GM19035 (cell line): ENCODE measurements at regions not wholly inside any gene's neighbourhood (a gene's known extent, or its start where the extent isn't known, plus 50 kb on each side); places are given as distances from the start of the nearest gene placed in this dataset.
"Not testable (repeated sequence)": the region's sequence is repeated elsewhere in the genome, so short reads cannot be mapped to it uniquely, and the experiment has no call there.

Experiments
- ATAC-seq: cut with Tn5 transposase; IDR thresholded peaks from one replicate; pipeline ENCODE4 v1.9.1; 2021; ENCODE audit not compliant: unreplicated experiment

DNA sequence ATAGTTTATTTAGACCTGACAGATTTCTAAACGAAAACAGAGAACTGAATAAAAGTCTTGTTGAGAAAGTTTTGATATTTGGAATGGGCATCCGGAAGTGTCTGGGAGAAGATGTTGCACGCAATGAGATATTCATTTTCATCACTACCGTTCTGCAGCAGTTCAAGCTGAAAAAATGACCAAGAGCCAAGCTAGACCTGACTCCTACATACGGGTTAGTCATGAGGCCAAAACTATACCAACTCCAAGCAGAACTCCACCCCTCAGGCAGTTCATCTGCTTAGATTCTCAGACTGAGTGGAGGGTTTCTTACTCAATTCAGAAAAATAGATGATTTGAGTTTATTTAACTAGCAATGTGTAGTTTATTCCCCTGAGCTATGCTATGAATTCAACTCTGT is 95.4 kb upstream of the ANXA1 start:
- no peak for ATAC-seq

DNA sequence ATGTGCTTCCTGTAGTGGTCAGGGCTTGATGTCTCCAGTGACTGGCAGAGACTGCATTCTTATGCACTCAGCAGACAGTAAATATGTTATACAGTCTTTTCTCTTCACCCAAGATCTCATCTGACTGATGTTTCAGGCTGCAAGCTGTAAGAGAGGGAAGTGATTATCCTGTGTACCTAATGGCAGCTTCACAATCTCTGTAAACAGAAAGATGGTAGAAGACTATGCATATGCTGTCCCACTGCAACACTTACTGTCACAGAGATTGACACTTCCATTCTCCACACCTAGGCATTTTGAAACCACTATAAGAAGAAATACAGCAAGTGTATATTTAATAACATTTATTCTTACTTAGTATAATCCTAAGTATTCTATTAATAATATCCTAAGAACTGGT is 97.6 kb upstream of the ANXA1 start:
- no peak for ATAC-seq

DNA sequence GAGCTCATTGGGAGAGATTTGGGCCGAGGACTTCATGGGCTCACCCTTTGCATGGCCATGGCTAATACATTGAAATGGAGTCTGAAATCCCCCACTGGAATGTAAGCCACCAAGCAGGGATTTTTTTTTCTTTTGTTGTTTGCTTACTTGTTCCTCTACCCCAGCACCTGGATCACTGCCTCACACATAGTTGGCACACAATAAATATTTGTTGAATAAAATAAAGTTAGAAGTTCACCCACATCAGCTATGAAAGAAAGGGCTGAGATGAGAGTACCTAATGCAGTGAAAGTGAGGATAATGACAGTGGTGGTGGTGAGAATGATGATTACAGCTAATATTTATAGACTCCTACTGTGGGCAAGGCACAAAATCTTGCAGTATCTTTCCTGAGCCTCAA is 98.1 kb upstream of the ANXA1 start:
- ATAC-seq = no peak

DNA sequence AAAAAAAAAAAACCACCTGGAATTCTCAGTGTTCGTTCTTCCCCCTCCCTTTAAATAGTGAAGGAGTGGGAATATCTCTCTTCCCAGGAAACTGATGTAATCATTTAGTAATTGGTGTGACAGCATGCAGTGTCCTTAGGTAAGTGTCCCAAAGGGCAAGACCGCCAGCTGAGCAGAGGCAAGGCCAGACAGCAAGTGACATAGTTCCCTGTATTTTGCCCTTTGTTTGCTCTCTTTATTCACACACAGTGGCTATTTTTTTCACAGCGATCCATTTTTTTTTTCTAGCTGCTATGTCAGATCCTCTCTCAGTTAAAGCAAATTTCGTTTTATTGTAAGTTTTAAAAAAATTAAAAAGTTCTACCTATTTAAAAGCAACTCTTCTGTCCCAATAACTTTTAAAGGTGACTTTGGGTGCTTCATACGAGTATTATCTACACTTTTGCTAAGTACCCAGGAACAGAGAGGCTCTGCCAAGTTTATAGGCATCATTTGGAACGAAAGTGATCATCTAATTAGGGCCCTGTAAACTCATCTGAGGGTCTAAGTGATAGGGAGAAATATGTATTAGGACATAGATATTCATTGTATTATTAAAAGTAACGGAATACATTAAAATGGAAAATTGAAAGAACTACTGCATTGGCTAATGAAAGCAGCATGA is 98.2 kb upstream of the ALDH1A1 start:
- ATAC-seq = no peak

DNA sequence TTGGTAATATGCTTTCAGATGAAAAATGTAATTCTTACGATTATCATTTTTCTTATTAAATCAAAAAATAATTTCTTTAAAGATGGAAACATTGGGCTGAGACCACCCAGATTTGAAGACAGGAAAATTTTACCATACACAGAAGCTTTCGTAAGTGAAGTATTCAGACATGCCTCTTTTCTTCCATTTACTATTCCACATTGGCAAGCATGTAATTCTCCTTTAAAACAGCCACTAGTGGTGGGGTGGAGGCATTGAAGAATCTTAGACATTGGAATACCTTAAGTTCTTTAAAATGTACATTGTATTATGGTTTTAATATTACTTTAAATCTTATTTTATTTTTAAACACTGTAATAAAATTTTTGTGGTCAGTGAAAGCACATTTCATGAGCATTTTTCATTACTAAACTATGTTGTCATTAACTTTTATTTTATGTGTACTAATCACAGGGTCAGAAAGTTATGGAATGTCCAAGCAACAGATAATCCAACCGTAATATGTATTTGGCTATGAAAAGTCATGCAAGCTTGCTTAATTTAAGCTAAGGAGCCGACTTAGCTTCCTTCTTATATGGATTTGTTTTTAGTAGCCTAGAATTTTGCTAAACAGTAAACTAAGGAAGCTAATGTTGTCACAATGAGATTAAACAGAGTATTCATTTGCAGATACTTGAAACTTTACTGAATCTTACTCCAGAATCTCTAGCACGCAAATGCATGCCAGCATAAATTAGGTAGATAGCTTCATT is 97.4 kb upstream of the ALDH1A1 start:
- no peak for ATAC-seq

DNA sequence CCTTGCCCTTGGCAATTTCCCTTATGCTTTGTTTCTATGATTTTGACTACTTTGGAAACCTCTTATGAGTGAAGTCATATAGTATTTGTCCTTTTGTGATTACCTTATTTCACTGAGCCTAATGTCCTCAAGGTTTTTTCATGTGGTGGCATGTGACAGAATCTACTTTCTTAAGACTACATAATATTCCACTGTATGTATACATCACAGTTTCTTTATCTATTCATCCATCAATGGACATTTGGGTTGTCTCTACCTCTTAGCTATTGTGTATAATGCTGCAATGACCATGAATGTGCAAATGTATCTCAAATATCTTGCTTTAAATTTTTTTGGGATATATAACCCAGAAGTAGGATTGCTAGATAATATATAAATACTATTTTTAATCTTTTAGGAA is 96.4 kb upstream of the ALDH1A1 start:
- ATAC-seq = no peak

DNA sequence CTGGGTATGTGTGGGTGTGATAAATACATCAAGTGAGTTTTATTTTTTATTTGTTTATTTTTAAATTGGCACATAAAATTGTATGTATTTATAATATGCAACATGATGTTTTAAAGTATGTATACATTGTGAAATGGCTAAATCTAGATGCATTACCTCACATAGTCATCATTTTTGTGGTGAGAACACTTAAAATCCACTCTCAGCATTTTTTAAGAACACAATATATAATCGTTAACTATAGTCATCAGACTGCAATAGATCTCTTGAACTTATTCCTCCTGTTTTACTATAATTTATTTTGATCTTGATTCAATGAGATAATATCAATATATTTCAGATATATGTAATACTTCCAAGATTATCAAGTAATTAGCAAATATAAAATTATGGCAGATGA is 93.9 kb upstream of the ALDH1A1 start:
- no peak for ATAC-seq

DNA sequence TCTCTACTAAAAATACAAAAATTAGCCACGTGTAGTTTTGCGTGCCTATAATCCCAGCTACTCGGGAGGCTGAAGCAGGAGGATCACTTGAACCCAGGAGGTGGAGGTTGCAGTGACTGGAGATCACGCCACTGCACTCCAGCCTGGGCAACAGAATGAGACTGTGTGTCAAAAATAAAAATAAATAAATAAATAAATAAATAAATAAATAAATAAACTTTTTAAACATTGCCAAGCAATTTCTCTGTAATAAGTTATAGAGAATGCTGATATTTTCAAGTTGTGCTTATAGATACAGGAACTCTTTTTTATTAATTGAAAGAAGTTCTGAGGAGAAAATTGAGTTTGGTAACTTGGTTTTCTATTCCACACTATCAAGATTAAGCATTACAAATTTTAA is 91.9 kb upstream of the ALDH1A1 start:
- not testable (repeated sequence) for ATAC-seq

DNA sequence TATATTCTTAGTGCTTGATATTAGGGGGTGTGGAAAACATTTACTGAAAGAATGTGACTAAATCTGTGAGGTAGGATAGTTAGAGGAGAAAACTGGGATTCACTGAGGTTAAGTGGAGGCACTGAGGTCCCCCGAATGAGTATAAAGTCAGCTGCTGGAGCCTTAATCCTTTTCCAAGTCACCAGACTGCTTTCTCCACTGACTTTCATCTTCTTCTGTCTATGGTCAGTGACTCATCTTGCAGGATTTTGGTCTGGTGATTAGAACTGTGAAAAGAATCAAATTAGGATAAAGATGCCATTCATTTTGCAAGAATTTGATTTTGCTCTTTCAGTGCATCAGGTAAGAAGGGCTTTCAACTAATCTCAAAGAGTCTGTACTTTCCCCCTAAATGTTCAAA is 89.3 kb upstream of the ALDH1A1 start:
- no peak for ATAC-seq

DNA sequence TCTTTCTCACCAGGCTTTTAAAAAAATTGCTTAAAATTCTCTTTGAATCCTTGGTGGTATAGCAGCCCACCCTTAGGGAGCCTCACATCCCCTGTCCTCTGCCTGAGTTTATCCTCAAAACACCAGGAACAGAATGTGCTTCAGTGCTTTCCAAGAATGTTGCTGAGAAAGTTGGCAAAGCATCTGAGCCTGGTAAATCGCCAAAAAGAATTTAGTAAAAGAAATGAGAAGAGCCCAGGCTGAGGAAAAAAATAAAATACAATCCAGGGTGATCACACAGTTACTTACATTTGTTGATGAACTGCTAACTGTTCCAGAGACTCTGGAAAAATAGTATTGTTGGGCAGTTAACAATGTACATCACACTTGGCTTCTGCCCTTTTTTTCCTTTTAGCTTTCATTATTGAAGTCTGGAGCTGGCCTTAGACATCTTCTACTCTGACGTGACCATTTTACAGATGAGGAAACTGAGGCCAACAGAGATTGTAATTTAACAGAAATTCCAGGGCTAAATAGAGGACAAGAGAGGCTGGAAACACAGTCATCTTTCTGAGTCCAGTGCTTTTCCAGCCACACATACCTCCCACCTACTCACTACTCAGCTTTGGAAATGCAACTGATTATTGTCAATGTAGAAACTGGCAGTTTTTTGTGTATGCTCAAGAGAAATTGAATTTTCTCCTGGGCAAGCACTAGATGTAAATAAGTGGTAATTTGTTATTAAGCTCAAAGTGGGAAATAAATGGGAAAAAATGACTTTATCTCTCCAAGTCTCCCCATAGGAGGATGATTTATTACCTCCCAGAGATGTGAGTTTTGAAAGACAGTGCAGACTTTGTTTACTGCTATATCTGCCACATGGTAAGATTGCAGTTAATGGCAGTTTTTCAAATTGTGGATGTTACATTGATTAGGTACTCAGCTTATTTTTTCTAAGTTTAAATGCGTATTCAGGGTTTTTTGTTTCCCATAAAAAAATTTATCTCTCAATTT is 86.7 kb upstream of the ALDH1A1 start:
- ATAC-seq = no peak

DNA sequence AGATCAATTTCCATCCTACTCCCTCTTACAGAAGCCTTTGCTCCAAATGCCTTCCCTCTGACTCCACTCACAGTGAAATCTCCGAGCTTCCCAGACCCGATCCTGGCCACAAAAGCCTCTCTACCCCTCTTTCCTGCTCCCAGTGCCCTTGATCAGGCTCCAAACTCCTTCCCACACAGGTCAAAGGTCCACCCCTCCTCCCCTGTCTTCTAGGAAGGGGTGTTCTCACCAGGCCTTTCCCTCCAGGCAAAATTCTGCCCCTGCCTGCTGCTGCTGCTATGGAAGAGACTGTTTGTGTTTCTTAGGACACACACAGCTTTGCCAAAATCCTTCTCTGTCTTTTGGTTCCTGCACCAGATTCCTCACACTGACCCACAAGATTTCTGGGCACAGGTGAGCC is 85.8 kb upstream of the ALDH1A1 start:
- no peak for ATAC-seq

DNA sequence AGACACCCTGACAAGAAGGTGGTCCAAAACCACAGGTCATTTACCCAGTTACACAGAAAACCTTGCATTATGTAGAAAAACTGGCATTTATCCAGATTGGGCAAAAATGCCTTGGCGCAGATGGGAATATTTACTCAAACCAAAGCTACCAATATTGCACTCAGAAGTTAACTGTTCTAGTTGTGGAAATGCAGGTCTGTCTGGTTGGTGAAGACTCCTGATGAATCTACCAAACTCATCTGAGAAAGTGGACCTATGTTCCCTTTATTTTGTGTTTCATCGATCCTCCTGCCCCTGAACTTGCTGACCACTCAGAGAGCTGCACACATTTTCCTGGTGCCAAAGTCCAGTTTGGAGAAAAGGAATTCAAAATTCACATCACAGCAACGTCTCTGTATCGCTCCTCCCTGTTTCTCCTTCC is 85.2 kb upstream of the ALDH1A1 start:
- no peak for ATAC-seq

DNA sequence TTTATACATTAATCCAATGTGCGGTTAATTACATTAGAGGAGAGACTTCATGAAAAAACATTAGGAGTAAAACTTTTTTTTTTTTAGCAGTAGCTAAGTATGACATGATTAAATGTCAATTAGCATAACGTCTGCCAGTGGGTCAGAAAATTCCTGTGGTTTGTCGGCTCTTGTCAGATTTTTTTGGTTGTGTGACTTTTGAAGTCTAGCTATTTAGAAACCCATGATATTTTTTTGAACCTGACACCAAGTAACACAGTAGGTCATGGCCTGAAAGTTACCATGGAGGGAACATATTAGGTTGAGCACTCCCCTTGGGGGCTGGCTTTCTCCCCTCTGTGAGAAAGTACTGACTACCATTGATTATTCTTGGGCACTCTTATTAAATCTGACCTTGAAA is 84.8 kb upstream of the ALDH1A1 start:
- ATAC-seq = no peak

DNA sequence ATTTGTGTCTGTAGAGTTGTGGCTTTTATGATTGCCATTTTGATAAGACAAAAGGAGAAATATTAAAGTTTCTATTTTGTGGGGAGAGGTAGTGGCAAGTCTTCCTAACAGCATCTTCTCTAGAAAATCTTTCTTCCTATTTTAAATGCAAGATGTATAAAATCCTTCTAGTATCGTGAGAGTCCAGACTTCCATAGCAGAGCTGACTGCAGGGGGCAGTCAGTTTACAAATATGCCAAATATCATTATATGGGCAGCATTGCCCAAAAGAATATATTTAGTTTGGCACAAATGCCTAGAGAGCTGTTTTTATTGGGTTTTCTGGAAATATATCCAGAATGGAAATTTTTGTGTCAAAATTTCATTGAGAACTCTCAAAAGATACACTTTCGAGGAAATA is 82.1 kb upstream of the ALDH1A1 start:
- ATAC-seq = no peak

DNA sequence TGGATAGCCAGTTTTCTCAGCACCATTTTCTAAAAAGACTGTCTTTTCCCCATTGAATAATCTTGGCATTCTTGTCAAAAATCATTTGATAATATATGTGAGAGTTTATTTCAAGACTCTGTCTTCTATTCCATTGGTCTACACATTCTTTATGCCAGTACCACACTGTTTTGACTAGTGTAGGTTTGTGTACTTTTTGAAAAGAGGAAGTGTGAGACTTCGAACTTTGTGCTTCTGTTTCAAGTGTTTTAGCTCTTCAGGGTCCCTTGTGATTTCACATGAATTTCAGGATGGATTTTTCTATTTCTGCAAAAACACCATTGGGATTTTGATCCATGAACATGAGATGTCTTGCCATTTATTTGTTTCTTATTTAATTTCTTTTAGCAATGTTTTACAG is 78.5 kb upstream of the ALDH1A1 start:
- ATAC-seq = no peak

DNA sequence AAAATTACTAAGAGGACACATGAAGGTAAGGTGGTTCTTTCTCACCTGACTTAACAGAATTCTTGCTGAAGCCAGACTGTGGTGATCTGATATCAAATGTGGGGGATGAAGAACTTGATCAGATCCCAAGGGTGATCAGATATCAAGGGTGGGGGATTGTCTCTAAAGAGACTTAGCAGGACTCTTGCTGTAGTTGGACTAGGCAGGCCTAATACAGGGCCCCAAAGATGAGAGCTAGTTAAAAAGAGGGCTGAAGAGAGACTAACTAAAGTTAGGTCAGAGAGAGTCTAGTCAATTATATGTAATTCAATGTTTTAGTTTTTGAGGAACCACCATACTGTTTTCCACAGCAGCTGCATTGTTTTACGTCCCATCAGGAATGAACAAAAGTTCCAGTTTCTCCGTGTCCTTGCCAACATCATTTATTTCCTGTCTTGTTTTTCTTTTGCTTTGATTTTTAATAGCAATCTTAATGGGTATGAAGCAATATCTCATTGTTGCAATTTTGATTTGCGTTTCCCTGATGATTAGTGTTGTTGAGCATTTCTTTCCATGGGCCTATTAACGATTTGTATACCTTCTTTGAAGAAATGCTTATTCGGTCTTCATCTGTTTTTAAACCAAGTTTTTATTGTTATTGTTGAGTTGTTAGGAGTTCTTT is 77.6 kb upstream of the ALDH1A1 start:
- ATAC-seq = no peak

DNA sequence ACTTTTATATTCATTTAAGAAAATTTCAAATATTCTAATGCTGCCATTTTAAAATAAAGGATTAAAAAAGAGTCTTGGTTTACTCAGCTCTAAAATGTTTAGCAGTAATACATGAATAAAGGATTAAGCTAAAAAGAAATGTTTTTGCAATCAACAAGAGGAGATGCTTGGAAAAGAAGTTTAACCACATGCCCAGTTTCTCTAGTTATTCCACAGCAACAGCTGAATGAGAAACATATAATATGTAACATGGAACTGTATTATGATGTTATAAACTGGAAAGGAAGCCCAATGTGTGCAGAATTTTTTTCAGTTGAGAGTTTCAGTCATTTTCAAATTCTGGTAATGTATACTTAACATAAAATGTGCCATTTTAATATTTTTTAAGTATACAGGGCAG is 76.5 kb upstream of the ALDH1A1 start:
- no peak for ATAC-seq

DNA sequence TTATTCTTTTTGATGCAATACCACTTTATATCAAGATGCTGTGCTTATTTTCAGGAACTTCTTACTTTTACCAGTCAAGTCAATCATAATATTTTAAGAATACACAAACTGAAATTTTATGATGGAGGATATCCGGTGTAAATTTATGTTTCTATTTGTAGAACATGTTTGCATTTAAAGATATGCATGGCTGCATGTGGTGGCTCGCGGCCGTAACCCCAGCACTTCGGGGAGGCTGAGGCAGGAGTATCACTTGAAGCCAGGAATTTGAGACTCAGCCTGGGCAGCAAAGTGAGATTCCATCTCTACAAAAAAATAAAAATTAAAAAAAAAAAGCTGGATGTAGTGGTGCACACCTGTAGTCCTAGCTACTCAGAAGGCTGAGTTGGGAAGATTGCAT is 73.5 kb upstream of the ALDH1A1 start:
- ATAC-seq = no peak

DNA sequence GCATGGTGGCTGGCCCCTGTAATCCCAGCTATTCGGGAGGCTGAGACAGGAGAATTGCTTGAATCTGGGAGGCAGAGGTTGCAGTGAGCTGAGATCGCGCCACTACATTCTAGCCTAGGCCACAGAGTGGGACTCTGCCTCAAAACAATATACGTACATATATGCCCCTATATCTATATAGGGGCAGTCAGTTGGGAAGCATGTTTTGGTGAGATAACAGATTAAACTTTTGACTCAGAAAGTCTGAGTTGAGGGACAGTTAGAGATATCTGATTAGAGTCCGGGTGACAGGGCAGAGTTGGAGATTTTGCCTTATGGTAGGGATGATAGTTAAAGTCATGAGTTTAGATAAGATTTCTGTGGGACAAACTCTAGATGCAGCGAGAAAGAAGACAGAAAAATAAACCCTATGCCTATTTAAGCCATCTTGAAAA is 71.8 kb upstream of the ALDH1A1 start:
- ATAC-seq = no peak

DNA sequence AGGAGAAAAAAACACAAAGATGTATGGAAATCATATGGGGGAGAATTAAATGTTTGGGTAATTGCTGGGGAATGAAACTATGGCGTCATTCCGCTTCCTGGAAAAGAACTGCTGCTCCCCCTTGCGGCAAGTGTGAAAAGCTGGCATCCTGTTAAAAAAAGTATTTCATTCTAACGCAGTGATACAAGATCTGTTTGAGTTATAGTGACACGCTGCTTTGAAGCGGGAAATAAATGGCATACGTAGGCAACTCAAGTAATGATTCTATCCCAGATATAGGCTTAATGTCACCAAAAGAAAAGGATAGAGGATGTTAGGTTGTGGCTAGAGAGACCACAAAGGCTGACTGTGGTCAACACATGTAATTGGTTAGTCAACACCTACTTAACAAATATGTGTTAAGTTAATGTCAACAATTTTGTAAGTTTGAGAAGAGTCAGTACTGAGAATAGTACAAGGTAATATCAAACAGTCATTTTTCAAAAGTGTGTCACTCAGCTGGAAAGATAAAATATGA is 70.2 kb upstream of the ALDH1A1 start:
- ATAC-seq = no peak

DNA sequence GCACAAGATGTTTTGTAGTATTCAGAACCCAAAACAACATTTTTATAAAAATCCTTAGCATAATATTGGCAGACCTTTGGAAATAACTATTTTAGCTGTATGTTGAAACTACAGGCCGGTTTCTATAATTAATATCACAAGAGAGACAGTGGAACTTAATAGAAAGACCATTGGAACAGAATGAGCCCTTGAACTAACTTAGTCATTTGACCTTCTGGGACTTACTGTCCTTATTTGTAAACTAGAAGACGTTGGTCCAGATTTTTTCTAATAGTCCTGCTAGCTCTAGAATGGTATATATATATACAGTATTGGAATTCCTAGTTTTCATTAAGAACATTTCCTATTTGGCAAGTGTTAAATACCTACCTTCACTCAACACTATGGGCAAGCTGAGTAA is 69.5 kb upstream of the ALDH1A1 start:
- ATAC-seq = no peak
